BLaER1 treated with 17β-estradiol and CSF1 and Interleukin-3, amounts not matched to agents 10 nM and 100 nM (cell line): ENCODE measurements at regions not wholly inside any gene's neighbourhood (a gene's known extent, or its start where the extent isn't known, plus 50 kb on each side); places are given as distances from the start of the nearest gene placed in this dataset.

ENCODE experiments used
- H3K27ac ChIP-seq, 11 experiments: shearing (Covaris generic); formaldehyde crosslinking; 2 replicates each; pipeline ENCODE4 v1.8.1; 2022
- H3K27me3 ChIP-seq, 11 experiments: shearing (Covaris generic); formaldehyde crosslinking; 2 replicates each; pipeline ENCODE4 v1.8.1; 2022
- H3K36me3 ChIP-seq, 11 experiments: shearing (Covaris generic); formaldehyde crosslinking; 2 replicates each; pipeline ENCODE4 v1.8.1; 2022
- H3K4me1 ChIP-seq, 10 experiments: shearing (Covaris generic); formaldehyde crosslinking; 2 replicates each; pipeline ENCODE4 v1.8.1; 2022
- H3K4me2 ChIP-seq, 11 experiments: shearing (Covaris generic); formaldehyde crosslinking; 2 replicates each; pipeline ENCODE4 v1.8.1; 2022
- H3K4me3 ChIP-seq, 10 experiments: shearing (Covaris generic); formaldehyde crosslinking; 2 replicates each; pipeline ENCODE4 v1.8.1; 2022
- H3K9ac ChIP-seq, 11 experiments: shearing (Covaris generic); formaldehyde crosslinking; 2 replicates each; pipeline ENCODE4 v1.8.1; 2022
- H3K9me3 ChIP-seq, 11 experiments: shearing (Covaris generic); formaldehyde crosslinking; replicated peaks in 1 of 11; 2 replicates each; pipeline ENCODE4 v1.8.1; 2022
- H4K20me1 ChIP-seq, 11 experiments: shearing (Covaris generic); formaldehyde crosslinking; 2 replicates each; pipeline ENCODE4 v1.8.1; 2022
- Cebpa-rat ChIP-seq, 11 experiments: shearing (Covaris generic); IDR thresholded peaks; 2 replicates each; pipeline ENCODE4 v1.8.1; 2022

DNA sequence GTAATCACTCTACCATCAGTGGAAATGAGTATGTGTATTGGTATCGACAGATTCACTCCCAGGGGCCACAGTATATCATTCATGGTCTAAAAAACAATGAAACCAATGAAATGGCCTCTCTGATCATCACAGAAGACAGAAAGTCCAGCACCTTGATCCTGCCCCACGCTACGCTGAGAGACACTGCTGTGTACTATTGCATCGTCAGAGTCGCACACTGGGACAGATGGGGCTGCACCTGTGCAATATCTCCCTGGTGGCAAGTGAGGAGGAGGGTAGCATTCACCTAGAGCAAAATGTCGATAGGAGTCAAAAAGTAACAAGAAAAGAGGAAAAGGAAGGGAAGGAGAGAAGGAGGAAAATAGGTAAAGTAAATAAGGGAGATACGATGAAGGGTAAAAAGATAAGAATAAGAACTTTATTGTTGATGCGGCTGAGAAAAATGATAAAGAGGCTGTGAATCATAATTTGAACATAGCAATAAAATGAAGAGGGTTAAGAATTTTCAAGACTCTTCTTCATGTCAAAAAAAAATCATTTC is 450.5 kb upstream of the OR4E1 start:
- H3K27me3 ChIP-seq: no peaks in the 10 kb centered on the region
- H3K9me3 ChIP-seq: peaks cover 0 to 6% (median 4%) of the 10 kb centered on the region in 11 experiments; a peak in 7 of 22 replicates
- H3K9ac ChIP-seq: no peak overlapping the region
- H3K36me3 ChIP-seq: no peaks in the 10 kb centered on the region
- no peak for TF ChIP-seq Cebpa-rat (IDR thresholded peaks at IDR 0.05)
- H3K4me1 ChIP-seq: peaks cover 0 to 15% (median 9%) of the 10 kb centered on the region in 10 experiments; a peak in 7 of 20 replicates
- H3K4me3 ChIP-seq: no peak overlapping the region
- H3K27ac ChIP-seq: no peak overlapping the region
- H3K4me2 ChIP-seq: no peak overlapping the region
- no peaks in the 10 kb centered on the region for H4K20me1 ChIP-seq

DNA sequence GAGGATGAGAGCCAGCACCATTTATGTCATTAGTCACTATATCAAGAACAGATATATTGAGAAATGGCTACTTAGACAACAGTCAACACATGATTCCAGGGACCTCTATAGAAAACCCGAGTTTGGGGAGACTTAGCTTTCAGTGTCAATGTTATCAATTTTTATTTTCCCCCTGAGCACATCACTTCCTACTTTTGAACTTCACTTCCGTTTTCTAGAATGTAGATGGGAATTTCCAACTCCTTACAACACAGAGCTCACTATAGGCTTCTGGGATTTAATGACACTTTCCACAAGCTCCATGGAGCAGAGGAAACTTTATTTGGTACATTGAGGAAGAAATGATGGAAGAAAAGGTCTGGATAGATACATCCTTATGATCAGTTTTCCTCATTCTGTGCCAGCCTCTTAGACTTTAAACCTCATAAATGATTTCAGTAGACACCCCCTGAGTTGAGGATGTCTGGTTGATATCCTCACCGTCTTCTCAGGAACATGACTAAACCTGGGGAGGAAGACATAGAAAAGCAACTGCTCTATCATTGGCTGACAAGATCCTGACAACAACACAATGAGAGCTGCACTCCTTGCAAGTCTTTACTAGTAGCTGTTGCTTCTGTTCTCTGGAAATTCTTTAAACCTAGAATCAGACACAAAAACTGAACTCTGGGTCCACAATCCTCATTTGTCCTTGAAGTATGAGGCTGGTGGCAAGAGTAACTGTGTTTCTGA is 449.4 kb upstream of the OR4E1 start:
- Histone ChIP-seq H3K9ac (no peak overlapping the region), H3K4me3 (no peak overlapping the region), H3K4me2 (peak overlapping the region in 7 of 11 experiments; percentile 2 to 31 (median 8); a peak in 3 of 22 replicates), H3K9me3 (no peaks in the 10 kb centered on the region), H3K4me1 (peaks cover 0 to 15% (median 9%) of the 10 kb centered on the region in 10 experiments; a peak in 7 of 20 replicates), H3K27me3 (no peaks in the 10 kb centered on the region), H3K27ac (no peak overlapping the region), H3K36me3 (no peaks in the 10 kb centered on the region), H4K20me1 (no peaks in the 10 kb centered on the region)
- no peak for TF ChIP-seq Cebpa-rat (IDR thresholded peaks at IDR 0.05)

DNA sequence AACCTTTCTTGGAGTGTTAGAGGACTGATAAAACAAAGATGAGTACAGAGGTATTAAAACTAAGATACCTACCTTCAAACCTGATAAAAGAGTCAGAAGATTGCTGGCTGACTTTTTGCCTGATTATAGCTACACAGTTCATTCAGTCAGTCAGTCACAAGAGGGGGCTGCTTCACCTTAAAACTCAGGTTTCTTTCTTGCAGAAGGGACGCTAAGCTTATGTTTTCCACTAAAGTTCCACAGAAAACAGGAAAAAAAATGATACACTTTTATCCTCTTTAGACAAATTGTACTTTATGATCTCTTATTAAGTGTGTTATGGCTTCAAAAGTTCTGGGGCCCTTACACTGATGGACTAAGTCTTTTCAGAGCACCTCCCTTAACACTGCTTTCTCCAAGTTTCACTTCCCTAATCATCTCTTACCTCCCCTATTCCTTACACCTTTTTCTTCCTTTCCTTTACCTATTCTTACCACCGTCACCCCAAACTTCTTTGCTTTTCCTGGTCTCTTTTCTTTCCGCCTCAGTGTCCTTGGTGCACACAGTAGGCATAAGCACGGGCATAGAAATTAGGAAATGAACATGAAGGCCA is 448.7 kb upstream of the OR4E1 start:
- TF ChIP-seq Cebpa-rat (IDR thresholded peaks at IDR 0.05): no peak
- H3K4me3 ChIP-seq: no peak overlapping the region
- no peaks in the 10 kb centered on the region for H4K20me1 ChIP-seq
- peak overlapping the region in 6 of 11 experiments; percentile 2 to 28 (median 7); a peak in 3 of 22 replicates for H3K4me2 ChIP-seq
- no peak overlapping the region for H3K9ac ChIP-seq
- no peak overlapping the region for H3K27ac ChIP-seq
- no peaks in the 10 kb centered on the region for H3K9me3 ChIP-seq
- no peaks in the 10 kb centered on the region for H3K36me3 ChIP-seq
- peaks cover 0 to 15% (median 9%) of the 10 kb centered on the region in 10 experiments; a peak in 7 of 20 replicates for H3K4me1 ChIP-seq
- no peaks in the 10 kb centered on the region for H3K27me3 ChIP-seq

DNA sequence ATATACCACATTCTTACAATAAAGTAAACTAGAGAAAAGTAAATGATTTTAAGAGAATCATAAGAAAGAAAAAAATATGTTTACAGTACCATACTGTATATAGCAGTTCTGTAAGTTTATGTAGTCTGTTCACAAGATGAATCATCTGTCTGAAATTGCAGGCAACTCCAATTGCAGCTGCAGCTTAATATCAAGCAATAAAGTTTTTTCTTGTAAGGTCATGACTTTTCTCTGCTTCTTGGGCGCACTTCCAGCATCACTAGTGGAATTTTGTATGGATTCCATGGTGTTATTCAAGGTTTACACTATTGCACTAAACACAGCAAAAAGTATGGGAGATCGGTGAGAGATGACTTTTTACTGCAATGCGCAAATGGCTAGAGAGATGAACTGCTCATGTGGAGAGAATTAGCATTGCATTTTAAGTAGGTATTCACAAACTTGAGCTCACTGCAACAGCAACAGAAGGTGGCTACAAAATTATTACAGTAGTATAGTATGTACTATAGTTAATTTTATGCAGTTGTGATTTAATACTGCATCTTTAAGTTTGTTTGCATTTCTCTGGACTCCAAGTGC is 445.4 kb upstream of the OR4E1 start:
- no peak for TF ChIP-seq Cebpa-rat (IDR thresholded peaks at IDR 0.05)
- Histone ChIP-seq H3K4me1 (peaks cover 0 to 15% (median 9%) of the 10 kb centered on the region in 10 experiments; a peak in 7 of 20 replicates), H3K9ac (no peak overlapping the region), H3K27me3 (no peaks in the 10 kb centered on the region), H3K36me3 (no peaks in the 10 kb centered on the region), H3K4me2 (no peak overlapping the region), H4K20me1 (no peaks in the 10 kb centered on the region), H3K9me3 (no peaks in the 10 kb centered on the region), H3K4me3 (no peak overlapping the region), H3K27ac (no peak overlapping the region)

DNA sequence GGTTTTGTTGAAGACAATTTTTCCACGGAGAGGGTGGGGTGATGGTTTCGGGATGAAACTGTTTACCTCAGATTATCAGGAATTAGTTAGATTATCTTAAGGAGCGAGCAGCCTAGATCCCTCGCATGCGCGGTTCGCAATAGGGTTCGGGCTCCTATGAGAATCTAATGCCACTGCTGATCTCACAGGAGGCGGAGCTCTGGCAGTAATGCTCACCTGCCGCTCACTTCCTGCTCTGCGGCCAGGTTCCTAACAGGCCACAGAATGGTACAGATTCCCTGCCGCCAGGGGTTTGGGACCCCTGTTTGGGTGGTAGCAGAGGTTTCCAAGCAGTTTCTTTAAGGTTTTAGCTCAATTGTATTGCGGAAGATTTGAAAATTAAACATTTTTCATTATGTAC is 439.8 kb upstream of the OR4E1 start:
- H3K4me3 ChIP-seq: no peak overlapping the region
- TF ChIP-seq Cebpa-rat (IDR thresholded peaks at IDR 0.05): no peak
- H3K9me3 ChIP-seq: no peaks in the 10 kb centered on the region
- no peaks in the 10 kb centered on the region for H4K20me1 ChIP-seq
- H3K9ac ChIP-seq: no peak overlapping the region
- H3K27ac ChIP-seq: no peak overlapping the region
- H3K27me3 ChIP-seq: no peaks in the 10 kb centered on the region
- H3K36me3 ChIP-seq: no peaks in the 10 kb centered on the region
- H3K4me2 ChIP-seq: no peak overlapping the region
- no peaks in the 10 kb centered on the region for H3K4me1 ChIP-seq

DNA sequence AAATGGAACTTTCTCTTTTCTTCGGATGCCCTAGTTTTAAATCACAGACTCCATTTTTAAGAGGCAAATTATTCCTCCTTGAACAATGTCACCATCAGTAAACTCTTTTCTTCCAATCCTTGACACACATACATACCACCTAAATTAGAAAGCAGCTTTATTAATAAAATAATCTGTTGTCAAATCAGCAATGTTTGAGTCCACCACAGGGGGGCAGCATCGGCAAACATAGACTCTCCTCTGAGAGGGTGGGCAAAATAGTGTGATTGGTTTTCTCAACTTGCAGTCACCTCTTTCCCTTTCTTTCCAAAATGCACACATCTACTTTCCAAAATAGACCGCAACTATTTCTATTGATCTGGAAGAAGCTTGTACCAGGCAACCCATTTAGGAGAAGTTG is 438.4 kb upstream of the OR4E1 start:
- no peaks in the 10 kb centered on the region for H3K27me3 ChIP-seq
- H4K20me1 ChIP-seq: no peaks in the 10 kb centered on the region
- H3K4me1 ChIP-seq: no peaks in the 10 kb centered on the region
- no peak for TF ChIP-seq Cebpa-rat (IDR thresholded peaks at IDR 0.05)
- H3K9me3 ChIP-seq: no peaks in the 10 kb centered on the region
- H3K4me2 ChIP-seq: no peak overlapping the region
- no peaks in the 10 kb centered on the region for H3K36me3 ChIP-seq
- H3K4me3 ChIP-seq: no peak overlapping the region
- no peak overlapping the region for H3K27ac ChIP-seq
- H3K9ac ChIP-seq: no peak overlapping the region

DNA sequence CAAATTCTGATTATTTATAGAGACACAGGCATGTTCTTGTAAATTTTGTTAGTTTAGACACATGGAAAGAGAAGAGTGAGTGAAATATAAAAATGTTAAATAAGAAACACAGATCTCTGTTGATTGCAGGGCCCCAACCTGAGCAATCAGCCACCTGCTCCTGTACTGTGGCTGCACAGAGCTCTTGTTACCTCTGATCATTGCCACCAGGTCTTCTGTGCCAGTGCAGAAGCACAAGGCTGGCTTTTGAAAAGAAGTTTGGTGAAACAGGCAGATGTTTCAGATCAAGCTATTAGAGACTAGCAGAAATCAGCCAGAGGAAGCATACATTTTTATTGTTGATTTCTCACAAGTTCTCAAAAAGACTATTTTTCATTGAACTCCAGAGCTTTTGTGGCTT is 434.1 kb upstream of the OR4E1 start:
- no peak overlapping the region for H3K27ac ChIP-seq
- H3K9ac ChIP-seq: no peak overlapping the region
- H4K20me1 ChIP-seq: no peaks in the 10 kb centered on the region
- H3K9me3 ChIP-seq: no peaks in the 10 kb centered on the region
- H3K36me3 ChIP-seq: no peaks in the 10 kb centered on the region
- no peaks in the 10 kb centered on the region for H3K4me1 ChIP-seq
- no peak overlapping the region for H3K4me3 ChIP-seq
- H3K4me2 ChIP-seq: no peak overlapping the region
- H3K27me3 ChIP-seq: no peaks in the 10 kb centered on the region
- TF ChIP-seq Cebpa-rat (IDR thresholded peaks at IDR 0.05): no peak

DNA sequence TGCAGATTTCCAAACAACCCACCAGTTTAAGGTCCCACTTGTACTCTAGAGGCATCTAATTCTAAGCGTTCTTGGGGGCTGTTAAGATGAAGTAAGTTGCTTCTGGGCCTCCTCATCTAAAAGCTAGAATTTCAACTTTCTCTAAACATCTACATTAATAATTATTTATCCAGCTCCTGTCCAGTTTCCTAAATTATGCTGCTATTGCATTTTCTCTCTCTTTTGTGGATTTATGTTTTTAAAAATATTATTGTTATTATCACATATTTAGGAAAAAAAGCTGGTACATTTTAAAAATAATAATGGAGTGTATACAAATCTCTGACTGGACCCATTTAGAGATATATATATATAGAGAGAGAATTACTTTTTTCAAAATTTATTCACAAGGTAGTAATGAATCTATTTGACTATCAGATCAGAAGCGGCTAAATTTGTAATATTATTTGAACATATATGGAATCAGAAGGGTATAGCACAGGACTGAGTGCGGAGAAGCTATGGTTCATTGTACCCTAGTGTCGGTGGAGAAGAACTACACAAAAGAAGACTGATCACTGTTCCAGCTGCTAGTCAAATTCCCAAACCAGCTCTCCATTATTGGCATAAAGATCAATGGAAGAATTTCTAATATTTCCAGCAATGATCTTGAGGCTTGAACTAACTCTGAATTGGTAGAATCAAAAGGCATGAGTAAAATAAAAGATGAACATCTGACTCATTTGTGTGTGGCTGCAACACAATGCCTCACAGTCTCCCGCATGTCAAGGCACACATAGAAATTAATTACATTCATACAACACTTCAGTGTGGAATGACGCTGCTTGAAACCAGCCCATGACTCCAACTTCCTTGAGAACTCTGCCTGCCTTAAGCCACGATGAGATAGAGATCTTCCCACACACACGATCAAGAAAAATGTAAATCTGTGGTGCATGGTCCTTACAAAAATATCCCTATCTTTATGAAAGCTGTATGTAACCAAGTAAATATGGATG is 433.4 kb upstream of the OR4E1 start:
- no peak for TF ChIP-seq Cebpa-rat (IDR thresholded peaks at IDR 0.05)
- Histone ChIP-seq H3K36me3 (no peaks in the 10 kb centered on the region), H3K4me1 (no peaks in the 10 kb centered on the region), H3K9ac (no peak overlapping the region), H3K9me3 (no peaks in the 10 kb centered on the region), H3K4me2 (no peak overlapping the region), H4K20me1 (no peaks in the 10 kb centered on the region), H3K27ac (no peak overlapping the region), H3K27me3 (peaks cover 0 to under 1% (median 0%) of the 10 kb centered on the region in 11 experiments; a peak in 1 of 22 replicates), H3K4me3 (no peak overlapping the region)
